ENCODE measurements at regions not wholly inside any gene's neighbourhood (a gene's known extent, or its start where the extent isn't known, plus 50 kb on each side); places are given as distances from the start of the nearest gene placed in this dataset.
A peak's percentile ranks its signal among the peaks of the same experiment; 100 is the strongest.

DNA sequence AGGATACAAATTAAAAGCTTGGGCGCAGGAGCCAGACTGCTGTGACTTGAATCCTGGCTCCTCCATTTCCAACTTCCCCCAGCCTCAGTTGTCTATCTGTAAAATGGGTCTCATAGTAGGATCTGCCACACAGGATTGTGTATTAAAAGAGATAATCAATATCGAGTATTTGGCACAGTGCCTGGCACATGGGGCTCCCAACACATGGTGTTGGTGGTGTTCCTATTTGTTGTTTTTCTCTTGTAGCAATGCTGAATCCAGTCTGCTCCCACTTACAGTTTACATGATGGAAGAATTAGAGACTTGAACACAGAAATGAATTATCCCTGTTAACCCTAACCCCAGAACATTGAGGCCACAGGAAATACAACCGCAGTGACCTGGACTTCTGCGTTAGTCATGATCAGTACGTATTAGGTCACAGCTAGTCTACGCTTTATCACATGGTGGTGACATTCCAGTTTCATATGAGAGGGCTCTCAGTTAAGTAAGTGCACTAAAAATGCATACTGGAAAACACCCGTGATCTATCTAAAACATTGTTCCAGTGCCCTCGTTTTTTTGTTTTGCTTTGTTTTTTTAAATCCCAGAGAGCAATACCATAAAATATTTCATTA, 169.5 kb upstream of the KLF14 start:
- WGBS, 3 donors, result 57 to 75% (median 65%) methylated on average over 8 of the region's 8 CpGs
- no peak overlapping the region for H3K27ac ChIP-seq (ENCODE audit: low read depth, low read length)

DNA sequence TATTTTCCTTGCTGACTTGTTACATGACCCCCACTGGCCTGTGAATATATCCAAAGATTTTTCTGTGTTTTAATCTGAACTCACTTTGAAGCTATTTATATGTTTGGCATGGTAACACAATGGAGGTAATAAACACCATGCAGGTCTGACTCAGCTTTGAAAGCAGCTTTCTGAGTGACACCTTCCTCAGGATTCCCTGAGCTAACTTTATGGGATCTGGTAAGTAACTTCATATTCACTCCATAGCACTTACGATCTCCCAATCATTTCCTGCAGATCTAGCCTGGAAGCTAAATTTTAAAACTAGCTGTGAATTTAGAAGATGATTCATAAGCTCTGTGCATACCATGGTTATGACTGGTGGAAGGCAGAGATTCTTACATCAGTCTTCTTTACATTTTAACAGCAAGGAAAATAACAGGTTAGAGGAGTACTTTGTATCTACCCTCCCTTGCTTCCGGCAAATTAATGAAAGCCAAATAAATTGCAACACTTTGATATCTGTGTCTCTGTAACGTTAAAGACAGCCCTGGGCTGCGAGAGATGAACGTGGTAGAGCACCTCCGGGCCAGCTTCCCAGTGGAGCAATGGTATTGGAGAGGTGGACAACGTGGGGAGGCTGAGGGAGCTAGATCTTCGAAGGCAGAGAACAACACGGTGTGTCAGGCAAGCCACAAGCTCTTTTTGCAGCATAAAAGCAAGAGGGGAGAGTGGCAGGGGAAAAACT, 170.2 kb upstream of the KLF14 start:
- WGBS, 3 donors, result 61 to 68% (median 64%) methylated on average over 9 of the region's 9 CpGs
- no peak overlapping the region for H3K27ac ChIP-seq (ENCODE audit: low read depth, low read length)

DNA sequence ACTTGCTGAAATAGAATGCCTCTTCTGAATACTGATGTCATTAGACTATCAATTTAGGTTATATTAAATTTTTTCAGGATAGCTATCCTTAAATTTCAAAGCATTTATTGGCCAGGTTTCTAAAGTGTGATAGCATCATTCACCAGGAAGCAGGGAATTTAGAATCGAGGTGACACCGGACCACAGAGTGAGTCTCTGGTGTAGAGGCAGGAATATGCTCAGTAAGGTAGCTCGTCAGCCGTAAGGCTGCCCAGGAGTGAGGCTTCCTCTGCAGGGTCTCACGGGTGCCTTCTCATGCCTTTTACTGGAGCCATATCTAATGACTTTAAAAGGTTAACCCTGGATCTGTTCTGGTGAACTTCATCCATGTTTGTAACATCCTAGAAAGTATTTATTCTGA, 170.8 kb upstream of the KLF14 start:
- H3K27ac ChIP-seq (ENCODE audit: low read depth, low read length), result no peak overlapping the region
- 78 to 85% (median 81%) methylated on average over 5 of the region's 5 CpGs for WGBS, 3 donors

DNA sequence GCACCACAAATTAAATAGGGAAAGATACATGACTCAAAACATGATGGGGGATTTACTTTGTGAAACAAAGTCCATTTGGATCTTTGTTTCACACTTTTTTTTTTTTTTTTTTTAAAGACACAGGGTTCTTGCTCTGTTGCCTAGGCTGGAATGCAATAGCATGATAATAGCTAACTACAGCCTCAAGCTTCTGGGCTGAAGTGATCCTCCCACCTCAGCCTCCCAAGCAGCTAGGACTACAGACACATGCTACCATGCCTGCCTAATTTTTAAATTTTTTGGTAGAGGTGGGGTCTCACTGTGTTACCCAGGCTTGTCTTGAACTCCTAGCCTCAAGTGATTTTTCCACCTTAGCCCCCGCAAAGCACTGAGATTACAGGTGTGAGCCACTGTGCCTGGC, 172.6 kb upstream of the KLF14 start:
- no peak overlapping the region for H3K27ac ChIP-seq (ENCODE audit: low read depth, low read length)
- 93 to 100% (median 100%) methylated on average over 1 of the region's 1 CpG for WGBS, 3 donors

DNA sequence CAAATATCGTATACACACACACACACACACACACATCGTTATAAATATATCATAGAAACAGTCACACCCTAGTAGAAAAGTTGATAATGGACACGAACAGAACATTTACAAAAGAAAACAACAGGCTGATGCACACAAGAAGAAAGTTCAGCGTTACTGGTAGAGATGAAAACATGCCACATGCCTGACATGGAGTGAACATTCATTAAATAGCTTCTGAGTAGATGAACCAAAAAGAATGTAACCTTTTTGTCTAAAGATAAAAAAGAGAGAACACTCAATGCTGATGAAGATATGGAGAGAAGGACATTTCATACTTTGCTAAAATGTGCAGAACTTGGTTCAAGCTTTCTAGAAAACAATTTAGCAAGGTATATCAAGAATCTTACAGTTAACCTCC, 173.4 kb upstream of the KLF14 start:
- 86 to 94% (median 93%) methylated on average over 4 of the region's 4 CpGs for WGBS, 3 donors
- no peak overlapping the region for H3K27ac ChIP-seq (ENCODE audit: low read depth, low read length)

DNA sequence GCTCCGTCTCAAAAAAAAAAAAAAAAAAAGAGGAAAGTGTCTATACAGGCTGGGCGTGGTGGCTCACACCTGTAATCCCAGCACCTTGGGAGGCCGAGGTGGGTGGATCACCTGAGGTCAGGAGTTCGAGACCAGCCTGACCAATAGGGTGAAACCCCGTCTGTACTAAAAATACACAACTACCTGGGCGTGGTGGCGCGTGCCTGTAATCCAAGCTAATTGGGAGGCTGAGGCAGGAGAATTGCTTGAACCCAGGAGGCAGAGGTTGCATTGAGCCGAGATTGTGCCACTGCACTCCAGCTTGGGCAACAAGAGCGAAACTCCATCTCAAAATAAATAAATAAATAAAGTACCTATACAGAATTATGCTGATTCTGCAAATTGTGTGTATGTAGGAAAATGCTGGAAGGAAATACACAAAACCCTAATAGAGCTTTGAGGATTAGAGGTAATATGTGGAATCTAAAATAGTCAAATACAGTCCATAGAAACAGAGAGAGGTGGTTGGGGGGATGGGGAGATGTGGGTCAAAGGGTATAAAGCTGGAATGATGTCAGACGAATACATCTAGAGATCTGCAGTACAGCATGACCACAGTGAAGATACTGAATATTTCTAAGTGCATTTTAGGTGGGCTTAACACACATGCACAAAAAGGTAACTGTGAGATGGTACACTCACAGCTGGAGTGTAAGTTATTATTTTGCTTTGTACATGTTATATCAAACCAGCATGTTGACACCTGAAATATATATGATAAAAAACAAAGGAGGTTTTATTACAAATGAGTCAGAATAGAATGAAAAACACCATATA, 174.5 kb upstream of the KLF14 start:
- WGBS, 3 donors, result 95 to 99% (median 95%) methylated on average over 10 to 11 of the region's 11 CpGs
- H3K27ac ChIP-seq (ENCODE audit: low read depth, low read length), result no peak overlapping the region

DNA sequence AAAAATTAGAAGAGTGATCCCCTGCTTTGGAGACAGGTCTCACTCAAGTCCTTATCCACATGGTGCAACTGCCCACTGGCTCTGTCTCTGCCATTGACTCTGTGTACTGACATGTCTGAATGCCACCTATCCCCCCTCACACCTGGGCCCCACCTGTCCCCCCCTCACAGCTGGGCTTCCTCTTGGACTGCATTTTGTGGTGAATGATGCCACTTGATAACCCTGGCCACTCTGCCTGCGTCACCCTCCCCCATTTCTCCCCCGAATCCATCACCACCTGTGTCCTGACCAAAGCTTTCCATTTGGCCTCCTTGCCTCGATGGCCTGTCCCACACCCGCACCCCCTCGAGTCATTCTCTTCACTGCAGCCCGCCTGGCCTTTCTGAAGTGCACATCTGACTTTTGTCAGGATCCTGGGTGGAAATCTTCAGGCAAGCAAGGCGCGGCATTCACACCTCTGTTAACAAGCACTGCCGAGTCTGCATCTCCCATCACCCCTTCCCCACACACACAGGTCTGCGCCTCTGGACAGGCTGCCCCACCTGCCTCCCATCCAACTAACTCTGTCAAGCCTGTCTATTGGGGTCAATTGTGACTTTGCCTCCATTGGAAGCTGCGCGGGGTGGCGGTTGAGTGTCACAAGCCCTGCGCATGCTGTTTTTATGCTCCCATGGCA, 175.3 kb upstream of the KLF14 start:
- WGBS, 3 donors, result 91 to 95% (median 93%) methylated on average over 14 of the region's 14 CpGs
- no peak overlapping the region for H3K27ac ChIP-seq (ENCODE audit: low read depth, low read length)

DNA sequence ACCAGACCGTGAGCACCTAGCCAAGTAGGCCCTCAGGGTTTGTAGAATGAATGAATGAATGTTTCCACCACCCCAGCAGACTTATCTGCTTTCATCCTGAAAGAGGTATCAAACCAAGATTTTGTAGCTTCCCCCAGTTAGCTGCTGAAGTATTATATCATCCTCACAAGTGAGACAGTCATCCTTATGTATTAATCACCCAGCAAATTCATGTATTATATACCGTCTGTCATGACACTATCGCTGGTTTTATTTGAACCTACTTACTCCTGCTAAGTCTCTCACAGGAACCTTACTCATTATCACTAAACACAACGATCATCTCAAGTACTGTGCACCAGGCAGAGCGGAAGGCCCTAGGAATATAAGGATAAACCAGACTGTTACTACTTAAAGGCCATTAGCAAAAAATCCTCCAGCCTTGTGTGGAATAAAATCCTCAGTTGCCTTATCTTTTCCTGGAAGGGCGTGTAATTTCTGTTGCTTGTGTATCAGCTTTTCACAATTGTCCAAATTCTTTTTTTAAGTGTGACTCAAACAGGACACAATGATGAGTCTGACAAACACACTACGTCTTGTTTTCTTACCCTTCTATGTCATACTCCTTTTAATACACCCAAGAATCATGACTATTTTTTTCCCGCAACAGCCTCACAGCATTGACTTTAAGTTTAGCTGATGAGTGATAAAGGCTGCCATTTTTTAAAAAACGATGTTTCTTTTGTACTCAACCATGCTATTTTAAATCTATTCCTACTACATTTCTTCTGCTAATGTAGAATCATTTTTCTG, 176.1 kb upstream of the KLF14 start:
- WGBS, 3 donors, result 88 to 93% (median 89%) methylated on average over 9 of the region's 9 CpGs
- H3K27ac ChIP-seq (ENCODE audit: low read depth, low read length), result no peak overlapping the region

DNA sequence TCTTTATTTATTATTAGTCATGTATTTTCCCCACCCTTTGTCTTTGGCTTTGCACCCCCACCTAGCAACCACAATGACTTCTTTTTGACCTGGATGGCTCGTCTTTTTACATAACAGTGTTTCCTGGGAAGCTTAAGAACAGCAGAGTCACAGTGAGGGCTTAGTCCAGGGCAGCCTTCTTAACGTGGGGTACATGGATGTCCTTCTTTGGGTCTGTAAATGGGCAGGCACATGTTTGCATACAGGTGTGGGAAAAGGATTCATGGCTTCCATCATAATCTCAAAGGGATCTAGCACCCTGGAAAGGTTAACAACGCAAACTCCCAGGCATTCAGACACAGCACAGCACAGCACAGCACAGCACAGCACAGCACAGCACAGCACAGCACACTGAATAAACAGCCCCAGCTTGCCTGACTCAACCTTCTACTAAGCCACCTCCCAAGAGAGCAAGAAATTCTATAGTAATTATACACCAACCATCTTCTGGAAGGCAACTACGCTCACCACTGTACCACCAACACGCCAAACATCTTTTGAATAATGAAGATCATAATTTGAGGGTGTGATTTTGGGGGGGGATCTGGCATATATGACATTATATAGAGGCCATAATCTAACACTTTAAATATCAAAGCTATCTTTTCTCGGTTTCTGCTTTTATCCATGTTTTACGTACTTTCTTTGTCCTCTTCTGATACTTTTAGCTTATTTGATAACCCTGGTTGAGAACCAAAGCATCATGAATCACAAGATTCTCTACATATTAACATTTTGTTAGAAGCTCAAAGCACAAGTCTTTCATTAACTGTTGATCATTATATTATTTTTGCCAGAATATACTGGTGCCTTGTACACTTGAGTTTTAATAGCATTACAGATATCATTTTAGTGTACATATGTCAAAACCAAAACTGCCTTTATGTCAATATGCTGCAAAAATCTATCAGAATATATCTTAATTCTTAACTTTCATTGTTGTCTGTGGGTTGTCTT, 177.2 kb upstream of the KLF14 start:
- H3K27ac ChIP-seq (ENCODE audit: low read depth, low read length), result no peak overlapping the region
- 70 to 77% (median 71%) methylated on average over 7 of the region's 7 CpGs for WGBS, 3 donors

DNA sequence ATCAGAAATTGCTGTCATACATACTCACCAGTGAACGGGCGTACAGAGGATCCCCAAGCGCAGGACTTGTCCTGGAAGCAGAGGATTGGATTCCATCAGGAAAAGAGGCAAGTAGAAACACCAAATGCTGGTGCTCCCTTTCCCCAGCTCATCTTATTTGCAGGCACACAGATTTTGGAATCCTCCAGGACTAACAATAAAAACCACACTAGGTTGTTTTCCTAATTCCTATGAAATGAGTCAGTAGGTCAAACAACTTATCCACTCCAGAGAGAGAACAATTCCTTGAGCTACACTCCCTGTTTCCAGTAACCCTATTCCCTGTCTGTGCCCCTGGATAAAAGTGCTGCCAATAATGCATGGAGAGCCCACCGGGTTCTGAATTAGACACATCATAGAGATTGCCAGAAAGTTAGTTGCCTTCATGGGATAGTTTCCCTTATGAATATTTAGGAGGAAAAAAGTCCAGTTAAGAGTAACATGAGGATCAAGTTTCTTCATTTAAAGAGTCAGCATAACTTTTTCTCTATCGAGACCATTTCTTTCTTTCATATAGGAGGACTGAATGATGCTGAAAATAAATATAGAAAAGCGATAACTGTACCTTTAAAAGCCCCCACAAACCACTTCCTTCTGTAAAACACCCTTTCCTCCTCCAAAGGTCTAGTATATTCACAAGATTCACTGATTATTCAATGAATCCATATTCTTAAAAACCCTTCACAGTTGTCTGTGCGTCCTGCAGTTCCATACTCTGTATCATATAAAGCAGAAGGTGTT, 178.3 kb upstream of the KLF14 start:
- WGBS, 3 donors, result 31 to 61% (median 33%) methylated on average over 7 of the region's 7 CpGs
- H3K27ac ChIP-seq (ENCODE audit: low read depth, low read length), result peak overlapping the region; percentile 91

DNA sequence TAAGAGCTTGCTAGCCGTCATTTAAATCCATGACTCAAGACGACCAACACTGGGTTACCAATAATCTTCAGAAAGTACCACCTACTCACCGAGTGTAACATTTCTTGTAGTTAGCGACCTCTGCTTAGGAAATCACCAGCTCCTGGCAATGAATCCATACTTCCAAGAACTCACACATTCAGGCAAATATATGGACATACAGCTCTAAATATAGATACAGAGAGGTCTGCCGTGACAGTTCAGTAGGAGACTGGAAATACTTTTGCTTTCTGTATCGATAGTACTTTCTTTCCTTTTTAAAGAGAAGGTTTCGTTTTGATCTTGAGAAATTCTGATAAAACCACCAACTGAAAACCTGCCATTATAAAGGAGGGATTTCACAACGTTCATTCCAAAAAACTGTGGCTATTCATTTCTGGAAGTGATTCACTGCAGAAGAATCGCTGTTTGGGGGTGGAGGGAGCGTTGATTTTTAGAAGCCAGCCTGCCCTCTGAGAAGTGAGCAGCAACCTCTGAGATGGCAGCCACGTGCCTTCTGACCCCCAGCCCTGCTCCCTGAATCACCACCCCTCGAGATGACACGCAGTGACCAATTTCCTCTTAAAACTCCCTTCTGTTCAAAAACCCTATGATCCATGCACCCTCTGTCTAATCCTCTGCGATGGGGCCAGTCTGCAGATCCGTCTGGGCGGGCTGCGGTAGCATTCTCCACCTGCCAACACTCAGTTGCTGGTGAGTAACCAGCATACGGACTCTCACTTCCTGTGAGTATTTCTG, 179.0 kb upstream of the KLF14 start:
- H3K27ac ChIP-seq (ENCODE audit: low read depth, low read length), result peak overlapping the region; percentile 91
- 1 to 39% (median 4%) methylated on average over 18 of the region's 18 CpGs for WGBS, 3 donors

DNA sequence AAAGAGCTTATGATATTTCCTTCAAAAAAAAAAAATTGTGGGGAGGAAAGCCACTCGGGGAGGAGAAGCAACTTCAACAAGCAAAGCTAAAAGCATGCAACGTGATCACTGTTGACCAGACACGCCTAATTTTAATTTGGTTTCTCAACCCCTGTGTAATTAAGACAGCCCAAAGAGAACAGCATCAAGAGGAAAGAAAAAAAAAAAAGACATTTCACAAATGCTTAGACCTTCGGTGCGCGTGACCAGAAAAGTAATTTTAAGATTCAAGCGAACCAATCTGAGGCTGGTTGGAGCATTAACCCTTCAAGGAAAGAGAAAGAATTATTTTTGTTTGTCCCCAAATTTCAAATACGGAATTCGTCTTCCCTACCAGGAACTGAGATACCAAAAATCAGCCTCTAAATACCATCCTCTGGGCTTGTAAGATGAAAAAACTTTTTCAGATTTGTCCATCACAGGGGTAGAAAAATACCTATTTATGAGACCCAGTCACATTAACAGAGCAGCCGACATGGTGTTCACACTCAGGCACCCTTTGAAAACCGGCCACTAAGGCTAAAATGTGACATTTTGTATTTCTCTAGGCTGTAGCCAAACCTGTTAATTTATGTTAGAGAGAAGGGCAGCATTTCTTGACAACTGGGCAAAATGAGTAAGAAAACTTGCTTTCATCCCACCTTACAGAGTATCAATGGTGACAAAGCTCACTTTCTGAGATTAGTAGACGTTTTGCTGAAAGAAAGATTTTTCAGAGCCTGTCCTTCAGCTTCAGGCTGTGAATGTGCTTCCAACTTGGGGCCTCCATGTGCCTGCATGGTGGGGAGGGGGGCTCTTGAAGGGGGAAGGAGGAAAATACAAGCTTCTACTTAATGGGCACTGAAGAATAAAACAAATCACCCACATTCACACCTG, 179.9 kb upstream of the KLF14 start:
- WGBS, 3 donors, result 21 to 58% (median 27%) methylated on average over 12 of the region's 12 CpGs
- H3K27ac ChIP-seq (ENCODE audit: low read depth, low read length), result peak overlapping the region; percentile 31

DNA sequence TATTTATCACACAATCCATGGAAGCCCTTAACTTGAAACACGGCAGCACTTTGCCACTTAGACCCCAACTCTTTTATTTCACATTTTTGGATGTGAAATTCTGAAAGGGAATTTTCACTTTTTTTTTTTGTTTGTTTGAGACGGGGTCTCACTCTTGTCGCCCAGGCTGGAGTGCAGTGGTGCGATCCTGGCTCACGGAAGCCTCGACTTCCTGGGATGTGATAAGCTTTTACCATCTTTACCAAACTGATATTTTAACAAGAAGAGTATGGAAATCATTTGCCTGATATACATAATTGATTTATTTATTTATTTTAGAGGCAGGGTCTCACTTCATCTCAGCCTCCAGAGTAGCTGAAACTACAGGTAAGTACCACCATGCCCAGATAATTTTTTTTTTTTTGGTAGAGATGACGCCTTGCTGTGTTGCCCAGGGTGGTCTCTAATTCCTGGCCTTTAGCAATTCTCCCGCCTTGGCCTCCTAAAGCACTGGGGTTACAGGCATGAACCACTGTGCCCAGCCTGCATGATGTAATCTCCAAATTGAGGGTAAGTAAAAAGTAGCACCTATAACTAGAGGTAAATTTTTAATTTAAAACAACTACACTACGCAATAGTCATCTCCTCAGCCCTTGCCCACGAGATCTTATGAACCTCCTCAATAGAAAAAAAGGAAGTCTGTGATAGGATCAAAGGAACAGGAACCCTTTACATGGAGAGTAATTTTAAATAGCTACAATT, 180.7 kb upstream of the KLF14 start:
- 89% methylated on average over 10 of the region's 10 CpGs for WGBS, 3 donors
- no peak overlapping the region for H3K27ac ChIP-seq (ENCODE audit: low read depth, low read length)

DNA sequence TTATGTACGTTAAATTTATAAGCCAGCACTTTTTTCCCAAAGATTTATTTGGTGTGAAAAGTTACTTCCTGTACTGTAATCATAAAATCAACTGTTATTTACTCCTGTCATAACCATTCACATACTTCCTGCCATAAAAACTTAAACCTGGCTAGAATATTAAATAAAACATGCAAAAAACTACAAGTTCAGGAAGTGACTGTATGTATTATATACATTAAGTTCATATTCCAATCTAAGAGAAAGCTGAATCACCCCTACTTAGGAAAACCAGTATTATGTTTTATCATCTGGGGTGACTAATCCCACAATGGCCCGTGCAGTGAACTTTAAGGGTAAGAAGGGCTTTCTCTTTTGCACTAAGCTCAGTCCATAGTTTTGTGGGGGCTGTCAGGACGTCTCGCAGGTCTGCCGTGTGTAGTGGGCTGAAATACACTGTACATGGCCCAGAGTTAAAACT, 183.7 kb upstream of the KLF14 start:
- WGBS, 3 donors, result 60 to 77% (median 68%) methylated on average over 5 of the region's 5 CpGs
- no peak overlapping the region for H3K27ac ChIP-seq (ENCODE audit: low read depth, low read length)
